ENCODE measurements at regions not wholly inside any gene's neighbourhood (a gene's known extent, or its start where the extent isn't known, plus 50 kb on each side); places are given as distances from the start of the nearest gene placed in this dataset.
"Not testable (repeated sequence)": the region's sequence is repeated elsewhere in the genome, so short reads cannot be mapped to it uniquely, and the experiment has no call there.

DNA sequence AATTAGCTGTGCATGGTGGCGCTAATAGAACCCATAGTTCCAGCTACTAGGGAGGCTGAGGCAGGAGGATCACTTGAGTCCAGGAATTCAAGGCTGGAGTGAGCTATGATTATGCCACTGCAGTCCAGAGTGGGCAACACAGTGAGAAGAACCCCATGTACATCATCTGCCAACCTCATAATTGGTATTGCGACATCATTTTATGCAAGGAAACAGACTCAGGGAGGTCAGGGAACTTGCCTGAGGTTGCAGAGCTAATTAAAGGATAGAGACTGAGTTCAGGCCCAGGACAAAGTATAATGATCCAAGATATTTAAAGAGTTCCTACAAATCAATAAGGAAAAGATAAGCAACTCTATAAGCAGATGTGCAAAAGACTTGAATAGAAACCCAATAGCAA is 178.1 kb upstream of the TUBA3C start:
- H3K4me1 ChIP-seq (ENCODE audit: control insufficient read depth, insufficient read depth, low read length); H4K8ac ChIP-seq (ENCODE audit: low read depth in 2 of 2, low read length in 2 of 2); H3K27me3 ChIP-seq (ENCODE audit: control insufficient read depth, insufficient read depth, low read length); H3K14ac ChIP-seq (replicated peaks; ENCODE audit: low read depth, low read length); H3K23ac ChIP-seq (ENCODE audit: low read depth, low read length); H3K56ac ChIP-seq (ENCODE audit: extremely low read depth, insufficient read depth, low read length); H3K9me3 ChIP-seq (ENCODE audit: control insufficient read depth, insufficient read depth, low read length); H2BK120ac ChIP-seq (ENCODE audit: low read depth, low read length); H4K91ac ChIP-seq (ENCODE audit: insufficient read depth, low read depth, low read length); H3K4me2 ChIP-seq (ENCODE audit: low read depth, low read length); POLR2A ChIA-PET (ENCODE audit: unreplicated experiment); H3K27ac ChIP-seq (ENCODE audit: insufficient read depth, low read length); in situ Hi-C loops (cut with MboI; ENCODE audit: low sequenced_read_pairs); H3K4me3 ChIP-seq (ENCODE audit: insufficient read depth, low read depth, low read length); H2AK5ac ChIP-seq (ENCODE audit: low read depth, low read length); dilution Hi-C loops (cut with HindIII; ENCODE audit: low sequenced_read_pairs, unreplicated experiment); H2BK15ac ChIP-seq (ENCODE audit: low read depth, low read length); BruUV-seq (replicated peaks); H3K4ac ChIP-seq (ENCODE audit: low read depth, low read length); H4K20me1 ChIP-seq (ENCODE audit: insufficient read depth, low read length); H2BK20ac ChIP-seq (ENCODE audit: low read depth, low read length); H3K36me3 ChIP-seq (ENCODE audit: control insufficient read depth, insufficient read depth, low read length); H2AK9ac ChIP-seq (replicated peaks; ENCODE audit: low read depth, low read length, poor library complexity); ATAC-seq (ENCODE audit: low read depth); intact Hi-C loops (cut with micrococcal nuclease); H3K9me1 ChIP-seq (ENCODE audit: insufficient read depth, low read length); H3K18ac ChIP-seq (ENCODE audit: low read depth, low read length); H2AFZ ChIP-seq (replicated peaks; ENCODE audit: low read length, poor library complexity); H3K9ac ChIP-seq (ENCODE audit: low read depth, low read length); H3K79me1 ChIP-seq (ENCODE audit: low read depth in 1 of 2, low read length in 2 of 2); H2BK5ac ChIP-seq (ENCODE audit: low read depth, low read length, poor library complexity, severe bottlenecking); H4K5ac ChIP-seq (ENCODE audit: low read depth, low read length); DNase-seq; CTCF ChIA-PET: not testable (repeated sequence)
- no CpG with 5 or more reads among the region's 2 CpGs for WGBS, 2 experiments (ENCODE audit: extremely low coverage in 2 of 2, insufficient read length in 1 of 2)
- peak; percentile 79 for TF ChIP-seq CEBPB (IDR thresholded peaks at IDR 0.05; ENCODE audit: low read depth, low read length)

Data from IMR-90 (cell line).